ENCODE measurements at regions not wholly inside any gene's neighbourhood (a gene's known extent, or its start where the extent isn't known, plus 50 kb on each side); places are given as distances from the start of the nearest gene placed in this dataset.
"Not testable (repeated sequence)": the region's sequence is repeated elsewhere in the genome, so short reads cannot be mapped to it uniquely, and the experiment has no call there.

DNA sequence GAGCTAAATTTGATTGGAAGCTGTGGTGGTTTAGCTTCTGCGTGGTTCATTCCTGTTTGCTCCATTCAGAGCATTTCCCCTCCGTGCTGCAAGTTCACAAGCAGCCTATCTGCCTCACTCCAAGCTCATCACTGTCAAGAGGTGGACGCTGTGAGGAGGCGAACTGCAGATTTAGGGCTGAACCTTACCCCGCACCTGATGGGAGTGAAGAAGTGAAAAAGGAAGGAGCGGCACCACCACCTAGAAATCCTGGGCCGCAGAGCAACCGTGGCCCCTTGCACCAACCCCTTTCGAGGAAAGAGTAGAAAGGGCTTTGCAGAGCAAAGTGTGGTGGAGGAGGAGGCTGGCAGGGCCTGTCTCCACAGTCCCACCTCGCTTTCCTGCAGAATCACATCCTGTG is 117.4 kb downstream of the IER5 start:
- no peak for DNase-seq

DNA sequence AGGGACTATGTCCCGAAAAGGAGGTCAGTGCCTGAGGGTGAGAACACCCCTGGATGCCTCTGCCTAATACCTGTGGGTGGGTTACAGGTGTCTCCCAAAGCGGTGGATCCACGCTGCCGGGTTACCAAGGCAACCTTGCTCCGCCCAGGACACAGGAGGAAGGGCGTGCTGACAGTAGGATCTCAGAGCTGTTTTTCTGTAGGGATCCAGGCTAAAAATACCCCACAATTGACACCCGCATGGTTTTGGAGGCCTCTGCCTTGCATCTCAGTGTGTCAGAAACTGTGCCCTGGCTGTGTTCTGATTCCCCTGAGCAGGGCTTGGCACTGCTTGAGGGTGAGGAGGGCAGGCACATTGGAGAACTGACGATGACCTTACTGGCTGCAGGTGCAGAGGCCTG is 118.0 kb downstream of the IER5 start:
- no peak for DNase-seq

DNA sequence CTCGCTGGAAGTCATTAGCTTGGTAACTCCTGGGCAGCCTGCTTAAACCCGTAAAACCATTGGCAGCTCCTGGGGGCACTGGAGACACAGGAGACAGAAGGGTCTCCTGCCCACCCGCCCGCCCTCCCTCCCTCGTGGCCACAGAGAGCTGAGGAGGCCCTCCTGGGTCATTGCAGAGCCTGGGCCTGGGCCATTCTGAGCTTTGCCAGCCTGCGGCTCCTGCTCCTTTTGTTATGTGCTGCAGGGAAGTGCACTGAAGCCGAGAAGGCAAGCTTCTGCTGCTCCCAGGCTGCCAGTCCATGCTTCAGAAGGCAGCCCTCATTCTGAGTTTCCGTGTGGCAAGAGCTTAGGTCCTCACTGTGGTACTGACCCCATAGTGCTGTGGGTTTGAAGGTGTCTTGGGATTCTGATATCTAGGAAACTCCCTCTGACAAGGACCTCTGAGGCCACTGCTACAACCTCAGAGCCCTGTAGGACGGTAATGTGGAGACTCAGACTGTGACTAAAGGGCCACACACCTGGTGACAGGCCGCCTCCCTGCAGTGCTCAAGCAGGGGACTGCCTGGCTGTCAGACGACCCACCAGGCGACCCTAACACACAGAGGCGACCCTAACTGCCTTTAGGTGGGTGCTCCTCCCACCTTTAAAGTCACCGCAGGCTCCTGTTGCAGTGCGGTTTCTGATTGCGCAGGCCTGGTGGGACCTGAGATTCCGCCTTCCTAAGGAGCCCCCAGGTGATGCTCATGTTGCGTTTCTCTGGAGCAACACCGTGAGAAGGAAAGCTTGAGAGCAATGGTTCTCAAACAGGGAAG is 118.7 kb downstream of the IER5 start:
- no peak for DNase-seq

DNA sequence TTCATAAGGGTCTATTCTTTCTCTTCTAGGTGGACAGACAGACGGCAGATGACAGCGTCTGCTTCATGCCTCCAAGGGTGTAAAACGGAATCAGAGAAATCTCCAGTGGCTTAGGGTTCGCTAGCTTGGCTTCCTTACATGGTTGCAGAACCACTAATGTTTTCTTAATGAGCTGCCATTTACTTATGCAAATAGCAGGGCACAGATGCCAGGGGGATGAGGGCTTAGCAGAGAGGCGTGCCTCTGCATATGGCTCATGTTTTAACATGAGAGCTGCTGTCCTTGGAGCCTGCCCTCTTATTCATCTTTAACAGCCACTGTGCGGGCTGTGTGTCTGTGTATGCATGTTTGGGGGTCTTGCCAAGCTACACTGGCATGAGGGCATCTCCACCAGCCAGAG is 119.6 kb downstream of the IER5 start:
- DNase-seq, result no peak

DNA sequence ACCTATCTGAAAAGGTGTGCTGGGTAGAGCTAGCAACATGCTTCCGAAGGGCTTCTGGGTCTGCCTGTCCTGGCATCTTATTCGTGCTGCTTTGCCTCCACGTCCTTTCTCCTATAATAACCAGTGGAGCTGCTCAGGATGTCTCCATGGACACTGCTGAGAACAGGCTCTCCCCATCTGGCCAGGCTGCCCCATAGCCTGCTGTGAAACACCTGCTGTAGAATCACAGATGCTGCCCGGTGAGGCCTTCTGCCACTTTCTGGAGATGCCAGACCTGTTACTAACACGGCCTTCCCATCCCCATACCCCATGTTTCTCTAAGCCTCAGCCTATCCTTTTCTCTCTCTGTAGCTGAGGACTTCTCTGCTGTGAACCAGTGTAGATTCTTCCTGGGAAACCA is 120.5 kb downstream of the IER5 start:
- DNase-seq, result no peak

DNA sequence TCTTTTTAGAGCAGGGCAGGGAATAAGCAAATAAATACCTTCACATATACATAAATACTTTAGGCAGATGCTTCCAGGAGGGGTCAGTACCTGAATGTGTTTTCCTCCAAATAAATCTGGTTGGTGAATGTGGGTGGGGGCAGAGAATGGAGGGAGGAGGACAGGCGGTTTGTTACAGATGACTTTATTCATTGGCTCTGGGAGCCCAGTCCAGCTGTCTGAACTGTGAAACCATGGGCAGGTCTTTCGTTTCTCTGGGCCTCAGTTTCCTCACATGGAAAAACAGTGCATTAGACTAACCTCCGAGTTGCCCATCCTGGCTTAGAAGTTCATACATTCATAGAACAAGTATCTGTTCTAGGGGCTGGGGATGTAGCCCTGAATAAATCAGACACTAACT is 124.6 kb downstream of the IER5 start:
- no peak for DNase-seq

DNA sequence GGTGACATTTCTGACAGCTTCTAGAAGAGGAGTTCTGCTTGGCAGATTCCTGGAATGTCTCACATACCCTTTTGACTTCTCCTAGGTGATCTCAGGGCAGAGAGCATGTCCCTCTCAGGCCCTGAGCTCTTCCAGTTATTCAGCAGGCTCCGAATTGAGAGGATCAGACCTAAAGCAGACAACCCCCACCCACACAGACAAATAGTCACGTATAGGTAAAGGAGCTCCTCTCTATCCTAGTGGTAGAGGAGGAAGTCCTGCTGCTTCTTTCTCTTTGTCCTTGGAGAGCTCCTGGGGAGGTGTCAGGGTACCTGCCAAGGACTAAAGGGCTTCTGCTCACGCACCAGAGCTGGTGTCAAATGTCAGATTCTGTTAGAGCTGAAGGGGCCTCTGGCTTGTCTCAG is 128.1 kb downstream of the IER5 start:
- DNase-seq, result no peak

DNA sequence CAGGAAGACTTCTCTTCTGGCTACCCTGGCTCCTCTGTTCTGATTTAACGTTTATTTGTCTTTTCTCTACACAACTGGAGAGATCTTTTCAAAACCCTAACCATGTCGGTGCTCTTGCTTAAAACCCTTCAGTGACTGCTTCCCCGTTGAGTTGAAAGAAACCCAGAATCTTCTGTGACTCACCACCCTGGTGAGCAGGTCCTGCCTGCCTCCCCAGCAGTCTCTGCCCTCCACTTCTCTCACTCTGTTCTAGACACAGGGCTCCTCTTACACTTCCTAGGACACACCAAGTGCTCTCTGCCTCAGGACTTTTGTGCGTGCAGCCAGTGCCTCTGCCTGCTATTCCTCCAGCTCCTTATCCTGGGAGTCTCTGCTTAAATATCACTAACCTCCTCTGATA is 131.4 kb downstream of the IER5 start:
- no peak for DNase-seq

DNA sequence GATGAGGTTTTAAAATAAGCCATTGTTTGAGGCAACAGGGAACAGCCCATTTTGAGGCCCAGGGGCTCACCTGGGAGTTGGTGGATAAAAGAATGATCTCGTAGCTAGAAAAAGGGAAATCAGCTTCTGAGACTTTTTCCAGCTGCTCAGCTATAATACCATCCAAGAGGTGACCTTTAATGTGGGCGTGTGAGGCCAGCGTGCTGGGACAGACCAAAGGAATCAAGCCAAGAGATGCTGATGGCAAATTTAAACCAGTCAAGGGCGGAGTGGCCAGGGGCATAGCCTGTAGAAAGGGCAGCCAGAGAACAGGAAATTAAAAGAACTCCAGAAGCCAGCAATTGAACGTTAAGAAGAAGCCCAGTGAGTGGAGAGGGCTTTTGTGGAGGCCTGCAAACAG is 132.6 kb downstream of the IER5 start:
- no peak for DNase-seq

DNA sequence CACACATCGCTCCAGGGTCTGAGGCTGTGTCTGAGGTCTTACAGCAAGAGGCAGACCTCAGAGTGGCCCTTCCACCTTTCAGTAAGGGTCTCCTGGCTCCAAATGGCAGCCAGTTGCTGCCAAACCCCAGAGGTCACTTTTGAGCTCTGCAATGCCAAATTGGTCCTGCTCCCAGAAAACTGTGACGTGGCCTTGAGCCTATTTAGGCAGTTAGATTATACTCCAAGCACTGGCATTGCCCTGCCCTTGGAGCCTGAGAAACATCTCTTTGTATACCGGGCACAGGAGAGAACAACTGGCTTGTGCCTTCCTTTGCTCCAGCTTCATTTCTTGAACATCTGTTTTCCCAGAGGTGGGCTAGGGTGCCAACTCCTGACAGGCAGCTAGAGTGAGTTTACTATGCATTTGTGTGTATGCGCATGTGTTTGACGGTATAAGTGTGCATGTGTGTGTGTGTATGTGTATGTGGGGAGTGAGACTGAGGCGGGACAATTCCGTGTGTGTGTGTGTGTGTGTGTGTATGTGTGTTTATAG is 134.5 kb downstream of the IER5 start:
- DNase-seq, result no peak

DNA sequence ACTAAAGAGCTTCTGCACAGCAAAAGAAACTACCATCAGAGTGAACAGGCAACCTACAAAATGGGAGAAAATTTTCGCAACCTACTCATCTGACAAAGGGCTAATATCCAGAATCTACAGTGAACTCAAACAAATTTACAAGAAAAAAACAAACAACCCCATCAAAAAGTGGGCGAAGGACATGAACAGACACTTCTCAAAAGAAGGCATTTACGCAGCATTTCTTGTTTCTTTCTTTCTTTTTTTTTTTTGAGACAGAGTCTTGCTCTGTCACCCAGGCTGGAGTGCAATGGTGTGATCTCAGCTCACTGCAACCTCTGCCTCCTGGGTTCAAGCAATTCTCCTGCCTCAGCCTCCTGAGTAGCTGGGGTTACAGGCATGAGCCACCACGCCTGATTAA is 138.2 kb downstream of the IER5 start:
- DNase-seq, result not testable (repeated sequence)

DNA sequence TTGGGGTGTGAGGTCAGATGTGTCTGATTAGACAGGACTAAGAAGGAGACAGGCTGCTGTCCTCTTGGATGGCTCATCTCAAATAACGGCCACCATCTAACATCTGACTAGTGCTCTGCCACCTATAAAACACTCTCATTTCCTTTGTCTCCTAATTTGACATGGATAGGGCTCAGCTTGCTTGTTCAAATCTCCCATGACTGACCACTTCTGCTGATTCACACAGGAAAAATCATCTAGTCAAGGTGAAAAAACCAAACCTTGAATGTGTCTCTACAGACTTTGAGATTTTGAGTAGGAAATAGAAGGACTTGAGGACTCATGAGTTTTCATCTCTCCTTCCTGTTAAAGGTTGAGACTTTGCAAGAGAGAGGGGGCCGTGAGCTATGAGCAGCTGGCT is 150.6 kb downstream of the IER5 start:
- no peak for DNase-seq

DNA sequence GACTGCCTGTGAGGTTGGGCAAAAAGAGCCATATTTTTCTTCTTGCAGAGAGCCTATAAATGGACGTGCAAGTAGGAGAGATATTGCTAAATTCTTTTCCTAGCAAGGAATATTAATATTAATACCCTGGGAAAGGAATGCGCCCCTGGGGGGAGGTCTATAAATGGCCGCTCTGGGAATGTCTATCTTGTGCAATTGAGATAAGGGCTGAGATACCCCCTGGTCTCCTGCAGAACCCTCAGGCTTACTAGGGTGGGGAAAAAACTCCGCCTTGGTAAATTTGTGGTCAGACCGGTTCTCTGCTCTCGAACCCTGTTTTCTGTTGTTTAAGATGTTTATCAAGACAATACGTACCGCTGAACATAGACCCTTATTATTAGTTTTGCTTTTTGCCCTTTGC is 157.8 kb downstream of the IER5 start:
- not testable (repeated sequence) for DNase-seq

DNA sequence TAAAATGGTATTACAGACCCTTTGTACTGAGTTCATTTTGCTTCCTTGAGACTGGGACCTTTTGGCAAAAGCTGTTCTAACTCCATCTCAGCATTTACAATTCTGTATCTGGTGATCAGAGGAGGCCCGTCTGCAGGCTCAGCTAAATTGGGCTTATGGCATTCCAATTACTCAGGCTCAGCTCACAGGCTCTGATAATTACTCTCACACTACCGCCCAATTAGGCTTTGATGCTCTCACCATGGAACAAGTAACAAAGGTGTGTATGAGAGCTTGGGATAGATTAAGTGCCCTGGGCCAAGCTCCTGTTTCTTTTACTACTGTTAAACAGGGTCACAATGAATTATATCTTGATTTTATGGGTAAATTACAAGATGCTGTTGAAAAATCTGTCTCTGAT is 159.9 kb downstream of the IER5 start:
- not testable (repeated sequence) for DNase-seq

DNA sequence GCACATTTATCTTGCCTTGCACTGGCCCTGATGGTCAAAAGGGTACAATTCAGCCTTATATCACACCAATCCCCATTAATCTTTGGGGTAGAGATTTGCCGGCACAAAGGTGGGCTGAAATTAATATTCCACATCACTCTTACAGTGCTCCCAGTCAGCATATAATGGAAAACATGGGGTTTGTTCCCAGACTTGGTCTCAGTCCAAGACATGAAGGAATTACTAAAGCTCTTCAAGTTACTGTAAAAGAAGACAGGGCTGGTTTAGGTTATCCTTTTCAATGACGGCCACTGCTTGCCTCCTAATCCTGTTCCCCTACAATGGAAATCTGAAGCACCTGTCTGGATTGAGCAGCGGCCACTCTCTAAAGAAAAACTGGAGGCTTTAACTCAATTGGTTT is 160.7 kb downstream of the IER5 start:
- DNase-seq, result no peak

DNA sequence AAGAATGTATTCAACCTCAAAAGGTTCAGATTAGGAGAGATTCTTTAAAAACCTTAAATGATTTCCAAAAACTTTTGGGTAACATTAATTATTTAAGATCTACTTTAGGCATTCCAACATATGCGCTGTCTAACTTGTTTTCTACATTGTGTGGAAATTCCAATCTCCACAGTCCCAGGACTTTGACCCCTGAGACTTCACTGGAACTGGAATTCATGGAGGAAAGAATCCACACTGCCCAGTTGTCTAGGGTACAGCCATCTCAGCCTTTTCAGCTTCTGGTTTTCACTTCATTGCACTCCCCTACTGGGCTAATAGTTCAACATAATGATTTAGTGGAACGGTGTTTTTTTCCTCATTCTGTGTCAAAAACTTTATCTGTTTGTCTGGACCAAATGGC is 161.5 kb downstream of the IER5 start:
- no peak for DNase-seq

DNA sequence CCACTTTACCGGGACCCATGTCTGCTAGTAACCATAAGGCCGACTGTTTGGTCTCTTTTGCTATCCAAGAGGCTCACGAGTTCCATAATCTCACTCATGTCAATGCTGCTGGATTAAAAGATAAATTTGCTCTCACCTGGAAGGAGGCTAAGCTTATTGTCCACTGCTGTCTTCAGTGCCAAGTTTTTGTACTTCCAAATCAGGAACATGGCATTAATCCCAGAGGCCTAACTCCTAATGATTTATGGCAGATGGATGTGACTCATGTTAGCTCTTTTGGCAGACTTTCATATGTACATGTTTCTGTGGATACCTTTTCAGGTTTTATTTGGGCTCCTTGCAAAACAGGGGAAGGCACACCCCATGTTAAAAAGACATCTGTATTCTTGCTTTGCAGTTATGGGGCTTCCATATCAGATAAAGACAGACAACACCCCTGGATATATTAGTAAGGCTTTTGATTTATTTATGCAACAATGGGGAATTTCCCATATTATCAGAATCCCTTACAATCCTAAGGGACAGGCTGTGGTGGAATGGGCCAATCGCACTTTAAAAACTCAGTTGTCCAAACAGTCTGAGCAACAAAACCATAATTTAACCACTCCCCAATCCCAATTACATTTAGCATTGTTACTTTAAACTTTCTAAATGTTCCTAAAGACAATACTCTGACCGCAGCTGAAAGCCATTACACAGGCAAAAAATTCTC is 162.7 kb downstream of the IER5 start:
- no peak for DNase-seq

DNA sequence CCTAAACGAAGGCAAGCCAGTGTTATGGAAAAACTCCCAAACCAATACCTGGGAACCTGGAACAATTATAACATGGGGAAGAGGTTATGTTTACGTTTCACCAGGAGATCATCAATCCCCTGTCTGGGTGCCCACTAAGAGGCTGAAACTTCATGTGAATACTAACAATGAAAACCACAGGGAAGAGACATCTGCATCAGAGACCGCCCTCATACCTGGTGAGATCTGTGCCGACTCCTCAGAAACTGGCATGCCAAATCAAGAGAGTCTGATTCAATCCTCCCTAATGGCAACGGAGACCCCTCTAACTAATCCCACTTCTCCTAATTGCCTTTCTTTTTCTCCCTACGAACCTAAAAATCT is 163.2 kb downstream of the IER5 start:
- DNase-seq, result no peak

DNA sequence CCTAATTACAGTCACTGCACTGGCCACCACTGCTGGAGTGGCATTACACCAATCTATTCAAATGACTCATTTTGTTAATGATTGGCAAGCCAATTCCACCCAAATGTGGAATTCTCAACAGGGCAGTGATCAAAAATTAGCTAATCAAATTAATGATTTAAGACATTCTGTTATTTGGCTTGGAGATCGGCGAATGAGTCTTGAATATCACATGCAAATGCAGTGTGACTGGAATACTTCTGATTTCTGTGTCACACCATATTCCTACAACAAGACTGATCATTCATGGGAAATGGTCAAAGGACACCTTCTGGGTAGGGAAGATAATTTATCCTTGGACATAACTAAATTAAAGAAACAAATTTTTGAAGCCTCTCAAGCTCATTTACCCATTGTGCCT is 165.1 kb downstream of the IER5 start:
- not testable (repeated sequence) for DNase-seq

DNA sequence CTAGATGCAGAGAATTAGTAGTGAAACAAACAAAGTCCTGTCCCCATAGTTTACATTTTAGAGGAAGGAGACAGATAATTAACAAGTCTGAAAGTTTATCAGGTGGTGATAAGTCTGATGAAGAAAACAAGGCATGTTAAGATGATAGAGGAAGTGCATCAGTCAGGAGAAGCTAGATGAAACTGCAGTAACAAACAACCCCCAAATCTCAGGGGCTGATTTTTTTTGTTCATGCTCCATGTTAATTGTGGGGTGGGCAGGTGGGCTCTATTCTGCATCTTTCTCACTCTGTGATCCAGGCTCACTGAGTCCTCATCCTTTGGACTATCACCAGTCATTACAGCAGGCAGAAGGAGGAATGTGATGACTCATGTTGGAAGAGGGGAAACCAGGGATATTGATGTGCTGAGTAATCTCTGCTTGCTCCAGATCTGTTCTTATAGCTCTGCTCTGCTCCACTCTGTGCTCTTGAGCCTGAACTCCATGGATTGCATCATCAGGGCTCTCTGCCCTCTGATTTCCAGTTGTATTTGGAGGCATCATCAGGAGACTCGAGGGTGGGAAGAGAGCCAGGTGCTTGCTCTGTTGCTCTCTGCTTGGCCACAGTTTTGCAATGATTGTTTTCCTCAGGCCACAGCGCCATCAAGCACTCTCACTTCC is 166.9 kb downstream of the IER5 start:
- no peak for DNase-seq

DNA sequence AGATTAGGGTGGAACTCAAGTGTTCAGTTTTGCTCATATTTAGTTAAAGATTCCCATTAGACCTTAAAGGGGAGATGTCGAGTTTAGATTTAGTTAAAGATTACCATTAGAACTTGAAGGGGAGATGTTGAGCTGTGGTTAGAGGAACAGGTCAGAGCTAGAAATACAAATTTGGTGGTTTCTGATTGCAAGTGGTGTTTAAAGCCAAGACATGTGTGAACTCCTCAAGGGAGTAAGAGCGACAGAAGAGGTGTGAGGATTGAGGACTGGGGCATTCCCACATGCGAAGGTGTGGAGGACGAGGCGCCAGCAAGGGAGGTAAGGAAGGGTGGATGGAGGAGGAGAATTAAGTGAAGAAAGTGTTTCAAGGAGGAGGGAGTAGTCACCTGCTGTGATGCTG is 168.6 kb downstream of the IER5 start:
- DNase-seq, result no peak

DNA sequence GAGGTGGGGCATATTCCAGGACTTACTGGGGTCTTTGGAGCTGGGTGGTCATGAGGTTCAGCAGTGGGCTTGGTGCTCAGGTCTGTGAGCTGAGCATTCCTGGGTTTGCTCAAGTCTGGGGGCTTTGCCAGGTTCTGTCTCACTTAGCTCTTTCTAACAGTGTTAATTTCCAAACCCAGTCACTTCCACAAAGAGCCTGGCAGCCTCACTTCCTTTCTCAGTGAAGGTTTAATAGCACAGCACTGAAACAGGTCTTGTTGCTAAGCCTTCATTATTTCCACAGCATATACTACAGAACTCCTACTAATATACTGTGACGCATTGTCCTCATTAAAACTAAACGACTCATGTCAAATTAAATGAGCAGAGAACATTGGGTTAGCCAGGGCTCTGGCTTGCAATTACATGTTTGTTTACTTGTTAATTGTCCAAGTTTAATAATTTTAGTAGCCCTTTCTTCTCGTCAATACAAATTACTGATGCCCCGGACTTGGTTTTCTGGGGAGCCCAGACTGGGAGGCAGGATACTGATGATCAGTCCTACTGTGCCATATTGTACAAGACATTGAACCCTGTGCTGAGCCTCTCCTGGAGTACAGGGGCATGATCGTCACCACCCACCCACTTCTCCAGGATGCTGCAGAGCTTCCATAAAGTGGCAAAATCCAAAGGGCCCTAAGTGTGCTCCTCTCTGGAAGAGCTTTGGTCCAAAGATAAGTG is 170.7 kb downstream of the IER5 start:
- DNase-seq, result no peak

DNA sequence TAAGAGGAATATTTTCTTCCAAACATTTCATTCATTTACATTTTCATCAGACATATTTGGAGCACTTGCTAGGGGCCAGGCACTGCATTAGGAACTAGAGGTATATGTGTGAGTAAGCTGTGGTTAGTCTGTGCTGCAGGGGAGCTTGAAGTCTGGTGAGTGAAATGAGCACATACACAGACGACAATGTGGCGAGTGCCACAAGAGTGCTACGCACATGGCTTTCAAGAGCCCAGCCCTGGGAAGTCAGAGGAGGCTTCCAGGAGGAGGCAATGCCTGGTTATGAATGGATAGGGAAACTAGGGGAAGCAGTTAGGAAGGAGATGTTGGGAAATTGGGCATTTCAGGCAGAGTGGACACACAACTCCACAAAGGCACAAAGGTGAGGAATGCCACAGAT is 171.8 kb downstream of the IER5 start:
- DNase-seq, result no peak
